H1 (cell line): ENCODE measurements at regions not wholly inside any gene's neighbourhood (a gene's known extent, or its start where the extent isn't known, plus 50 kb on each side); places are given as distances from the start of the nearest gene placed in this dataset.

Experiments used
- CTCF ChIA-PET: fragments of 300-600 bp; sonication (Branson Sonifier 250); formaldehyde crosslinking; loops from one replicate; lab custom pipeline; 2021; ENCODE audit not compliant: partially characterized antibody; lab: Charles Lee
- POLR2A ChIA-PET: fragments of 300-600 bp; sonication (Branson Sonifier 250); formaldehyde crosslinking; loops from one replicate; lab custom pipeline; 2021; ENCODE audit warnings: inconsistent platforms; ENCODE audit not compliant: partially characterized antibody; lab: Charles Lee
- DNase-seq, 2 experiments: peaks; one replicate each; pipeline versions ENCODE4 v3.0.0 to v3.0.0-alpha.2; 2010 to 2022; ENCODE audit warnings: low spot score in 2 of 2, low read depth in 1 of 2, mixed read lengths in 1 of 2
- FAIRE-seq: peaks from 2 replicates; lab custom pipeline; 2011; peaks lifted over from hg19 to GRCh38; lab: Jason Lieb, UNC
- H2AFZ ChIP-seq: 2 replicates; pipeline ENCODE4 v1.8.1; 2012; ENCODE audit warnings: low read length, inconsistent platforms
- H2AK5ac ChIP-seq: 2 replicates; pipeline ENCODE4 v1.6.1; 2013; ENCODE audit warnings: low read depth, low read length
- H2BK120ac ChIP-seq: replicated peaks from 2 replicates; pipeline ENCODE3; 2013; ENCODE audit warnings: low read depth, low read length, inconsistent platforms
- H2BK12ac ChIP-seq: 2 replicates; pipeline ENCODE4 v1.6.1; 2013; ENCODE audit warnings: low read depth, low read length
- H2BK15ac ChIP-seq: 2 replicates; pipeline ENCODE4 v1.6.1; 2013; ENCODE audit warnings: low read length
- H2BK20ac ChIP-seq: 2 replicates; pipeline ENCODE4 v1.6.1; 2013; ENCODE audit warnings: low read length
- H2BK5ac ChIP-seq: 2 replicates; pipeline ENCODE4 v1.6.1; 2013; ENCODE audit warnings: low read depth, low read length
- H3K14ac ChIP-seq: 2 replicates; pipeline ENCODE4 v1.6.1; 2013; ENCODE audit warnings: inconsistent platforms; ENCODE audit not compliant: insufficient read length
- H3K18ac ChIP-seq: 2 replicates; pipeline ENCODE4 v1.6.1; 2013; ENCODE audit warnings: low read length; ENCODE audit errors: extremely low read depth
- H3K23ac ChIP-seq: 2 replicates; pipeline ENCODE4 v1.6.1; 2013; ENCODE audit warnings: inconsistent platforms; ENCODE audit not compliant: insufficient read length
- H3K23me2 ChIP-seq: 2 replicates; pipeline ENCODE4 v1.6.1; 2013; ENCODE audit warnings: low read depth, low read length
- H3K27ac ChIP-seq: 2 replicates; pipeline ENCODE4 v1.6.1; 2011; ENCODE audit warnings: low read depth, low read length, inconsistent platforms
- H3K27me3 ChIP-seq, 4 experiments: replicated peaks in 1 of 4; 1 replicate in 1 of 4; 2 replicates in 3 of 4; pipeline versions ENCODE4 v1.6.1 to v1.8.1; 2011 to 2013; ENCODE audit warnings: low read length in 3 of 4, mild to moderate bottlenecking in 3 of 4, inconsistent platforms in 2 of 4, mixed read lengths in 2 of 4, moderate library complexity in 1 of 4; ENCODE audit not compliant: control insufficient read depth in 3 of 4, insufficient read depth in 3 of 4; ENCODE audit errors: extremely low read depth in 1 of 4
- H3K36me3 ChIP-seq, 4 experiments: 2 replicates each; pipeline versions ENCODE4 v1.6.1 to v1.8.1; 2011 to 2013; ENCODE audit warnings: mild to moderate bottlenecking in 4 of 4, low read length in 3 of 4, moderate library complexity in 2 of 4, control low read depth in 1 of 4, inconsistent platforms in 1 of 4; ENCODE audit not compliant: insufficient read depth in 4 of 4, control insufficient read depth in 2 of 4
- H3K4ac ChIP-seq: replicated peaks from 2 replicates; pipeline ENCODE3; 2013; ENCODE audit warnings: low read length, low read depth, mixed read lengths, inconsistent platforms; ENCODE audit not compliant: insufficient read length
- H3K4me1 ChIP-seq, 4 experiments: replicated peaks in 1 of 4; 1 replicate in 1 of 4; 2 replicates in 3 of 4; pipeline versions ENCODE4 v1.6.1 to v1.8.1; 2011 to 2013; ENCODE audit warnings: low read length in 3 of 4, inconsistent platforms in 2 of 4, mixed read lengths in 1 of 4; ENCODE audit not compliant: insufficient read depth in 4 of 4, control insufficient read depth in 3 of 4
- H3K4me2 ChIP-seq, 2 experiments: 2 replicates each; pipeline versions ENCODE4 v1.6.1 to v1.8.1; 2011 to 2013; ENCODE audit warnings: low read depth in 2 of 2, low read length in 2 of 2, control low read depth in 1 of 2, inconsistent platforms in 1 of 2, mild to moderate bottlenecking in 1 of 2; ENCODE audit not compliant: insufficient read depth in 1 of 2
- H3K4me3 ChIP-seq, 4 experiments: fragments of 200-600, 300-600 bp in 1 of 4; sonication (generic), shearing (Covaris generic), sonication (Bioruptor Twin) in 1 of 4; 2 replicates each; pipeline versions ENCODE4 v1.5.1 to v1.8.1; 2011 to 2016; ENCODE audit warnings: low read length in 4 of 4, low read depth in 3 of 4, control low read depth in 2 of 4, inconsistent platforms in 2 of 4, mild to moderate bottlenecking in 2 of 4, mixed read lengths in 1 of 4, moderate library complexity in 1 of 4; ENCODE audit not compliant: insufficient read depth in 2 of 4; ENCODE audit errors: extremely low read depth in 1 of 4
- H3K56ac ChIP-seq: replicated peaks from 2 replicates; pipeline ENCODE3; 2013; ENCODE audit warnings: low read depth, mild to moderate bottlenecking, mixed read lengths, low read length, inconsistent platforms; ENCODE audit not compliant: insufficient read length
- H3K79me1 ChIP-seq: 2 replicates; pipeline ENCODE4 v1.6.1; 2013; ENCODE audit warnings: low read depth, low read length, control low read depth
- H3K79me2 ChIP-seq, 2 experiments: 2 replicates each; pipeline versions ENCODE4 v1.6.1 to v1.8.1; 2012 to 2013; ENCODE audit warnings: low read length in 2 of 2, mild to moderate bottlenecking in 2 of 2, inconsistent platforms in 1 of 2; ENCODE audit not compliant: insufficient read depth in 2 of 2, control insufficient read depth in 1 of 2
- H3K9ac ChIP-seq, 4 experiments: replicated peaks in 1 of 4; 1 replicate in 1 of 4; 2 replicates in 3 of 4; pipeline versions ENCODE4 v1.6.1 to v1.8.1; 2011 to 2013; ENCODE audit warnings: low read depth in 3 of 4, low read length in 3 of 4, control low read depth in 2 of 4, mild to moderate bottlenecking in 2 of 4, moderate library complexity in 2 of 4, inconsistent platforms in 1 of 4; ENCODE audit errors: extremely low read depth in 1 of 4
- H3K9me3 ChIP-seq, 2 experiments: 2 replicates each; pipeline versions ENCODE4 v1.6.1 to v1.8.1; 2012 to 2013; ENCODE audit warnings: mild to moderate bottlenecking in 2 of 2, moderate library complexity in 2 of 2, control low read depth in 1 of 2, inconsistent platforms in 1 of 2, low read depth in 1 of 2, low read length in 1 of 2, mixed read lengths in 1 of 2; ENCODE audit not compliant: insufficient read depth in 2 of 2
- H4K20me1 ChIP-seq, 2 experiments: replicated peaks in 1 of 2; 2 replicates each; pipeline versions ENCODE3 to v1.8.1; 2011 to 2013; ENCODE audit warnings: inconsistent platforms in 2 of 2, low read length in 2 of 2, mild to moderate bottlenecking in 1 of 2; ENCODE audit not compliant: insufficient read depth in 2 of 2, control insufficient read depth in 1 of 2
- H4K5ac ChIP-seq: 2 replicates; pipeline ENCODE4 v1.6.1; 2013; ENCODE audit warnings: low read length, low read depth, mixed read lengths, inconsistent platforms; ENCODE audit not compliant: insufficient read length
- H4K8ac ChIP-seq: 2 replicates; pipeline ENCODE4 v1.8.0; 2013; ENCODE audit warnings: mild to moderate bottlenecking, moderate library complexity, low read length, inconsistent platforms; ENCODE audit not compliant: insufficient read depth; ENCODE audit errors: extremely low read depth
- H4K91ac ChIP-seq: replicated peaks from 2 replicates; pipeline ENCODE3; 2013; ENCODE audit warnings: low read length, mixed read lengths, inconsistent platforms; ENCODE audit not compliant: insufficient read length
- ATF3 ChIP-seq: IDR thresholded peaks from 2 replicates; pipeline ENCODE4 v1.6.1; 2011; ENCODE audit warnings: low read depth, mild to moderate bottlenecking, low read length; ENCODE audit not compliant: insufficient read depth
- CHD1 ChIP-seq: IDR thresholded peaks from 2 replicates; pipeline ENCODE4 v1.6.1; 2012; ENCODE audit warnings: low read depth, low read length, improper control_type of control experiment
- GTF2F1 ChIP-seq: IDR thresholded peaks from 2 replicates; pipeline ENCODE4 v1.6.1; 2012; ENCODE audit warnings: low read depth, low read length, improper control_type of control experiment, borderline replicate concordance
- MAFK ChIP-seq: IDR thresholded peaks from 2 replicates; pipeline ENCODE4 v1.6.1; 2012; ENCODE audit warnings: low read depth, mild to moderate bottlenecking, improper control_type of control experiment, low read length
- NANOG ChIP-seq: IDR thresholded peaks from 2 replicates; pipeline ENCODE4 v1.6.1; 2011; ENCODE audit warnings: low read length, low read depth, mild to moderate bottlenecking, inconsistent platforms; ENCODE audit not compliant: insufficient read depth, poor library complexity, severe bottlenecking
- SIN3A ChIP-seq, 2 experiments: IDR thresholded peaks in 1 of 2; conservative IDR thresholded peaks in 1 of 2; 2 replicates each; pipeline ENCODE4 v1.6.1; 2011 to 2012; ENCODE audit warnings: low read length in 2 of 2, improper control_type of control experiment in 1 of 2, low read depth in 1 of 2, mild to moderate bottlenecking in 1 of 2
- SIRT6 ChIP-seq: IDR thresholded peaks from one replicate; pipeline ENCODE4 v1.7.1; 2012; ENCODE audit warnings: low read length, inconsistent platforms
- SP2 ChIP-seq: IDR thresholded peaks from 2 replicates; pipeline ENCODE4 v1.6.1; 2012; ENCODE audit warnings: mild to moderate bottlenecking, low read length, inconsistent platforms
- SP4 ChIP-seq: IDR thresholded peaks from 2 replicates; pipeline ENCODE4 v1.6.1; 2012; ENCODE audit warnings: low read length, inconsistent platforms
- SRF ChIP-seq: IDR thresholded peaks from 2 replicates; pipeline ENCODE4 v1.6.1; 2011; ENCODE audit warnings: mild to moderate bottlenecking, low read depth, low read length, moderate library complexity
- TAF7 ChIP-seq: optimal IDR thresholded peaks from 2 replicates; pipeline ENCODE3; 2011; ENCODE audit warnings: low read depth, mild to moderate bottlenecking, inconsistent platforms, low read length, moderate library complexity, borderline replicate concordance
- USF2 ChIP-seq: IDR thresholded peaks from 2 replicates; pipeline ENCODE4 v1.6.1; 2011; ENCODE audit warnings: low read length, improper control_type of control experiment
- ZNF274 ChIP-seq: IDR thresholded peaks from 2 replicates; pipeline ENCODE4 v1.7.0; 2012; ENCODE audit warnings: low read length, borderline replicate concordance; ENCODE audit errors: extremely low read depth
- WGBS, 2 experiments: shearing (Covaris generic) in 1 of 2; methylation state at CpG; one replicate each; pipeline versions ENCODE4 v1.1.6 to v1.1.7; 2013 to 2015; ENCODE audit warnings: low lambda C conversion rate in 2 of 2, mixed read lengths in 2 of 2, inconsistent platforms in 1 of 2, low coverage in 1 of 2, missing lambda C conversion rate in 1 of 2; ENCODE audit not compliant: insufficient replicate concordance in 2 of 2, insufficient coverage in 1 of 2, insufficient read length in 1 of 2; ENCODE audit errors: extremely low coverage in 1 of 2, missing lambda C conversion rate in 1 of 2; 5-methylcytosine and 5-hydroxymethylcytosine counted together

- H3K79me1 ChIP-seq = no peaks in the 10 kb centered on the region
- no peaks in the 10 kb centered on the region for H4K20me1 ChIP-seq
- no peak overlapping the region for H2BK12ac ChIP-seq
- DNase-seq = no peak
- ChIA-PET CTCF (interaction anchor here (1.7 kb wide), 1 partner anchor 76 kb away, joined by 3 read pairs; no protein-coding TSS in a partner anchor), POLR2A (no interaction called here)
- no peak overlapping the region for H3K27ac ChIP-seq
- H2AFZ ChIP-seq = no peak overlapping the region
- no peaks in the 10 kb centered on the region for H3K79me2 ChIP-seq
- H3K4ac ChIP-seq = no peak overlapping the region
- H2BK120ac ChIP-seq = no peak overlapping the region
- no peaks in the 10 kb centered on the region for H3K9me3 ChIP-seq
- H4K91ac ChIP-seq = no peak overlapping the region
- no peaks in the 10 kb centered on the region for H3K36me3 ChIP-seq
- H2BK5ac ChIP-seq = no peak overlapping the region
- no peak overlapping the region for H4K5ac ChIP-seq
- H3K14ac ChIP-seq = no peak overlapping the region
- no peak overlapping the region for H2BK20ac ChIP-seq
- no peak overlapping the region for H3K4me3 ChIP-seq
- no peak overlapping the region for H3K56ac ChIP-seq
- H3K4me2 ChIP-seq = no peak overlapping the region
- H3K27me3 ChIP-seq = no peaks in the 10 kb centered on the region
- no peak for FAIRE-seq
- 100% methylated on average over 1 of the region's 1 CpG; no CpG with 5 or more reads in 1 of the 2 experiments for WGBS, 2 experiments
- H3K18ac ChIP-seq = no peak overlapping the region
- H4K8ac ChIP-seq = no peak overlapping the region
- no peak overlapping the region for H2AK5ac ChIP-seq
- no peaks in the 10 kb centered on the region for H3K23me2 ChIP-seq
- H2BK15ac ChIP-seq = no peak overlapping the region
- no peak overlapping the region for H3K23ac ChIP-seq
- no peaks in the 10 kb centered on the region; a peak in 2 of 7 replicates for H3K4me1 ChIP-seq
- H3K9ac ChIP-seq = no peak overlapping the region
- no peak for TF ChIP-seq MAFK
- TF ChIP-seq ZNF274 = no peak
- no peak for TF ChIP-seq TAF7
- no peak for TF ChIP-seq USF2
- TF ChIP-seq SP4 = no peak
- no peak for TF ChIP-seq SIRT6
- TF ChIP-seq SP2 = no peak
- TF ChIP-seq ATF3 = no peak
- no peak for TF ChIP-seq SIN3A (conservative IDR thresholded peaks at IDR 0.05 in 1 of 2, IDR thresholded peaks at IDR 0.05 in 1 of 2; ENCODE audit: low read depth in 1 of 2, low read length in 2 of 2)
- no peak for TF ChIP-seq GTF2F1
- no peak for TF ChIP-seq SRF
- no peak for TF ChIP-seq NANOG
- TF ChIP-seq CHD1 = no peak
Measured at GRCh38 chr9:117860849-117861248, 156.6 kb downstream of the TLR4 start.
